ENCODE measurements at regions not wholly inside any gene's neighbourhood (a gene's known extent, or its start where the extent isn't known, plus 50 kb on each side); places are given as distances from the start of the nearest gene placed in this dataset.

DNA sequence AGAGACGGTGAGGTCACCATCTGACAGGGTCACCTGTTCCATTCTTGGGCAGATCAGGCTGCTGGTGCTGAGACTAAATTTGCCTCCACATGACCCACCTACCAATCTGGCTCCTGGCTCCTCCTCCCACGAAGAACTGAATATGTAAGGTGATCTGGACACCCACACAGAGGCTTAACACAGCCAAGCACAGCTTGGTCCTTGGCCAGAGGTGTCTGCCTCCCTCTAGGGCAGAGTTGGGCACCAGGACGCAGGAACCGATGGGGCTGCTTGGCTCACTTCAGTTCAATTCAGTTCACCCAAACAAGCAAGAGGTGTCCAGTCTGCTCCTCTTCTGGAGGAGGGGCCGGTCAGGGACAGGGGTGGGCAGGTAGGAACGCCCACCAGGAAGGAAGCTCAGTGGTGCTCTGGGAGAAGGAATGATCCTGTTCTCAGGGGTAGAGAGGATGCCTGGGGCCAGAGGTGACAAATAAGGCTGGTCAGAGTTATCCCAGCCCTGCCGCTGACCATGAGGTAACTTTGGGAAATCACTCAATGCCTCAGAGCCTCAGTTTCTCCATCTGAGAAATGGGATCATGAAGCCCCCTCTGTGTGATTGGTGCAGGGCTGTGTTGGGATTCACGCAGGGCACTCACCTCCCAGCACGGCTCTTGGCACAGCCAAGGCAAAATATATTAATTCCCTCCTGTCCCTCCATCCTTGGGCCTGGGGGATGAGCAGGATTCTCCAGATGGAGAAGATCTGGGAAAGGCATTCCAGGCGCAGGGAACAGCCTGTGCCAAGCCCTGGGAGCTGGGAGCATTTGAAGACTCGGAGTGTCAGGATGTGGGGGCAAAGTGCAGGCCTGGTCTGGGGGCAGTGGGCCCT lies 284.5 kb downstream of the PTPRU start:
- DNase-seq: no peak

DNA sequence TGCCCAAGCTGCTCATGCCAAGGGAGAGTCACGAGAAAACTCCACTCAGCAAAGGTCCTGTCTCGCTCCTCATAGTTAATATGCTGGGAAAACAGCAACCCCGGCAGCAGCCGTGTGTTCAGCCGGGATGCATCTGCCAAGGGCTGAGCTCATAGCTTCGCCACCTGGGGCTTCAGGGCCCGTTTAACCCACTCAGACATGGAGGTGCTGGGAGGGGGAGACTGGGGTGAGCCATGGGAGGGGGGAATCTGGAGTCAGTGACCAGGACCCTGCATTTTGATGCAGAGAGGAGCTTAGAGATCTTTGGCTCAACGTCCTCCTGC lies 283.4 kb downstream of the PTPRU start:
- no peak for DNase-seq

DNA sequence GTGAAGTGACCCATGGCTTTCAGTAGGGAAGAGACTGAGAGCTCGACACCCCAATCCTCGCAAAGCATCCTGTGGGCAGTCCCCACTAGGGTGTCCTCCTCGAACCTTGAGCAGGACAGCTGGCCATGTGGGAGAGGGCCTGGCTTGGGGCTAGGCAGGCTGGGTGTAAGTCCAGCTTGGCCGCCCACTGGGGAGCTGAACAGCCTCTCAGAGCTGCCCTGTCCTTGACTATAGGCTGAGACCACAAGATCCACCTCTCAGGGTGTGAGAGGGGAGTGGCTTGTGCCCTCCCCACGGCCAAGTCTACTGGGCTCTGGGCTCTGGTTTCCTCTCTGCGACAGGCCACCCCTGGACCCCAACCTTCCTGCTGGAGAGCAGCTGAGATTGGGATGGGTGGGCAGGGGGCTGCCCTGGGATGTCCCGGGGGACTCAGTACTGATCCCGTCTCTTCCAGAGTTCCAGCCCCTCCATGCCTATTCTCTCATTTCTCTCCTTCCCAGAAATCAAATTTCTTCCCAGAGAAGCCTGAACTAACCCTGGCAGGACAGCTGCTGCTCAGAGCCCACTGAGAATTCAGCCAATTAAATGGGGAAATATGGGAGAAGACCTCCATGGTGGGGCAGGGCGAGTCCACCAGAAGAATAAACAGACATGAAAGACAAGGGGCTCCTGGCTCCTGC lies 282.9 kb downstream of the PTPRU start:
- no peak for DNase-seq

DNA sequence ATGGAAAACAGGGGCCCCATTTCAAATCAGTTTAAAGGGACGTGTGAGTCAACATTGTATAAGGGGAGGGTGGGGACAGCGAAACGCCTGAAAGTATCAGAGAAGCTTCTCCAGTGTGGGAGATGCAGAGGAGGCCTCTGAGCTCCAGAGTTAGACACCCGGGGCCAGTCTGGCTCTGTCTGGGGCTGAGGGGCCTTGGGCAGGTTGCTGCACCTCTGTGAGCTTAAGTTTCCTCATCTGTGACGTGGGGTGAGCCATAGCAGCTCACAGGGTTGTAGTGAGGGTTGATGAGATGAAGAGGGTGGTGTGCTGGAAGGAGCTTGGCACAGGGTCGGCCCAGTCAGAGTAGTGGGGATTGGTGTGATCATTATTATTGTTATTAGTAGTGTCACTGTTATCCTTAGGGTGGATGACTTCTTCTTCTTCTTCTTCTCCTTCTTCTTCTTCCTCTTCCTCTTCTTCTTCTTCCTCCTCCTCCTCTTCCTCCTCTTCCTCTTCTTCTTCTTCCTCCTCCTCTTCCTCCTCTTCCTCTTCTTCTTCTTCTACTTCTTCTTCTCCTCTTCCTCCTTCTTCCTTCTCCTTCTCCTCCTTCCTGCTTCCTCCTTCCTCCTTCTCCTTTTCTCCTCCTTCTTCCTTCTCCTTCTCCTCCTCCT lies 282.0 kb downstream of the PTPRU start:
- no peak for DNase-seq

DNA sequence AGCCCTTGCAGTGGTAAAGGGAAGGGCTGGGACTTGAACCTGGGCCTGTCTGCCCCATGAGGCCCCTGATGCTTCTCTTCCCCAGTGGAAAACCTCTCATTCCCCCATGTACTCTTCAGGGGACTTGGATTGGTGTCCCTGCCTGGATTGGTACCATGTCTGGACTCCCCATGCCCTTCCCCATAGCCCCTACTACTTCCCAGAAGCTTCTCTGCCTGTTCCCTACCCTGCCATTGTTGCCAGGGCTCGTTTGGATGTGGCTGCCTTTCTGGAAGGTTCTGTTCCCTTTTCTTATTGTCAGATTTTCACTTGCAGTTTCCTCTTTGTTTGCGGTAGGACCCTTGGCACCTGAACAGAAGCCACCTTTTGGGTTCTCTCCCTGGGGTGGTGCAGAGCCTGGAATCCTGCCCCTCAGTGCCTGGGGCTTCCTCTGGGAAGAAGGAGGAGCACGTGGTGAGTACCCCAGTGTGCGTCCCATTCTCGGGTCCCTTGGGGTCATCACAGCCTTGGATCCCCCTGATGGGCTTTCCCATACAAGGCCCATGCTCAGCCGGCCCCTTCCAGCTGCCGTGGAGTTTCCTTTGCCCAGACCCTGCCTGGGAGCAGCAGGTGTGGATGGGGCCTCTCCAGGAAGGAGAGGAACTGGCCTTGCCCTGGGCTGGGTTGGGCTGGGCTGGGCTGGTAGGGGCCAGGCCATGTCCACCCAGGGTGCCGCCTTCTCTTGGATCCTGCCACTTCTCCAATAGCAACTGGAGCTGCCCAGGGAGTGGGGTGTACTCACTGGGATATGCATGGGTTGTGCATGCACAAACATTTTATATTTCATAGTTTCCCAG lies 281.1 kb downstream of the PTPRU start:
- no peak for DNase-seq

DNA sequence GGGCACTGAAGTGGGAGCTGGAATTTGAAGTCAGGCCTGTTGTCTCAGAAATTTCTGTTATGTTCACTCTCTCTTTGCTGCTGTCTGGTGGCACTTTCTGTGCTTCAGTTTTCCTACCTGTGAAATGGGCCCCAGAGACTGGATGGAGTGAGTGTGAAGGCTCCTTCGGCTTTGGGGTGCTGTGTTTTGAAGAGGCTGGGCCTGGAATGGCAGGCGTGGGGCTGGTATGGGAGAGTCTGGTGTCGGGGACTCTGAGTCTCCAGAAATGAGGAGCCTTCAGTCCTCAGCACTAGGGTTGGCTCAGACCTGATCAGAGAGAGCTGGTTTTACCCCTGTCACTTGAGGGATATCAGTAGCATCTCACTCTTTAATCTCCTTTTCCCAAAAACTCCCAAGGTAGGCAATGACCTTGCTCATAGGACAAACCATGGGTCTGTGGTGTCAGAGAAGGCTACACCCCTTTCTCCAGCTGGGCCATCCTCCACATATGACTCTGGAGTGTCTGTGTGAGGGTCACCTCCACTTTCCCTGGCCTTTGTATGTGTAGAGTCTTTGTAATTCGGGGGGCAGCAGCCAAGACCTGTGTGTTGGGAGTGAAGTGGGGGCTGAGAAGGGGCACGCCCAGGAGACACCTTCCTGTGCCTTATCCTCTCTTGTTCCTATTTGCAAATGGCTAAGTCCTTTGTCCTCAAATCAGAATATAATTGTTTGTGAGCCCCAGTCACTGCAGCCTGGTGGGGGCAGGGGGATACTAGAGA lies 279.9 kb downstream of the PTPRU start:
- DNase-seq: no peak

DNA sequence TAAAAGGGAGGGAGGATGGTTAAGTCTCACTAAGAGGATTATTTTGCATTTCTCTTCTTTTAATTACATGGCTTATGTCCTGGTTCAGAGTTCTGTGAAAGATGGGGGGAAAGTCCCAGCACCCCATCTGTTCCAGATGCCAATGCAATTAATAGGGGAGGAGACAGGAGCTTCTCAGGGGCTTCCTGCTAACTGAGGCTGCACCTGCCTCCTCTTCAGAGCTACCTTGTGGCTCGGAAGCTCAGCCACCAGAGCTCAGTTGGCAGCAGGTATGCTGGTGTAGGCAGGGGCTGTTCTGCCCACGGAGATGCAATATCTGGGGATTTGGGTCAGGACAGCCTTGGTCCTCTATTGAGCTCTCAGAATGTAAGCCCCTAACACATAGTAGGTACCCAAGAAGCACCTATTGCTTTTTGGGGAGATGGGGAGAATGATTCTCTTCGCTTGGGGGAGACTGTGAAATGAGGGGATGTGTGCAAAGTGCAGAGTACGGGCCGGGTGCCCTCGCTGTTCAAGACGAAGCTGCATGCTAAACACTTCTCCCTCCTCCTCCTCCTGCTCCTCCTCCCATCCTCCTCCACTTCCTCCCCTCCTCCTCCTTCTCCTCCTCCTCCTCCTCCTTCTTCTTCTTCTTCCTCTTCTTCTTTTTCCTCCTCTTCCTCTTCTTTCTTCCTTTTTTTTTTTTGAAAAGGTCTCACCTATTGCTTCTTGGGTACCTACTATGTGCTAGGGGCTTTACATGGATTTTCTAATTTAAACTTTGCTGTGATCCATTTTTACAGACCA lies 279.0 kb downstream of the PTPRU start:
- no peak for DNase-seq

DNA sequence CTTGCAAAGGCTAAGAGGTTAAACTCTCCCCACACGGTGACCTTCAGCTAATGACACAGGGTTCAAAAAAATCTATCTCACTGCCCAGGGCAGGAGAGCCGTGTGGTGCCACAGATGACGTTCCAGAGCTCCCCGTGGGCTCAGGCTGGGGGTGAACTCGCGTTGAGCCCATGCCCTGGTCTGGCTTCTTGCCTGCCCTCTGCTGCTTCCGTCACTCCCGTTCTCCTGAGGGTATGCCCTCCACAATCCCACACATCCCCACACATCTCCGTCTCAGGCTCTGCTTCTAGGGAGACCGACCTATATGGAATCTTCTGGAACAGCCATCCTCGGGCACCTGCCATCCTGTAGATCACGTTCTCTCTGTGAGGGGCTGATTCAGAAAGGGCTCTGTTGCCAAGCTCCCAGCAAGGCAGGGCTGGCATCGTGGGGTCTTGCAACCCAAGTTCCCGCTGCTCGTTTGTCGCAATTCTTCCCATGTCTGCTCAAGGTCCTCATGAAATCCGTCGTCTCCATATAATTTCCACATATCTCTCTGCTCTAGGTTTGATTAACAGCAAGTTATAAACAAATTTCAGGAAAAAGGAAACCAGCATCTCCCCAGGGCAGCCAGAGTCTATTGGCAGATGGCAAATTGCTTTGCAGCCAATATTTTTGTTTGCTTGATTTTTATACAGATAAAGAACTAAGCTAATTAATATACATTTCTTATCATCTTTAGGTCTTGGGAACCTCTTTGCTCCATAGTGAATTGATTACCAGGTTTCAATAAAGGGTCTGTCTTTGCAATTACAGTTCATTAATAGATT lies 278.2 kb downstream of the PTPRU start:
- no peak for DNase-seq

DNA sequence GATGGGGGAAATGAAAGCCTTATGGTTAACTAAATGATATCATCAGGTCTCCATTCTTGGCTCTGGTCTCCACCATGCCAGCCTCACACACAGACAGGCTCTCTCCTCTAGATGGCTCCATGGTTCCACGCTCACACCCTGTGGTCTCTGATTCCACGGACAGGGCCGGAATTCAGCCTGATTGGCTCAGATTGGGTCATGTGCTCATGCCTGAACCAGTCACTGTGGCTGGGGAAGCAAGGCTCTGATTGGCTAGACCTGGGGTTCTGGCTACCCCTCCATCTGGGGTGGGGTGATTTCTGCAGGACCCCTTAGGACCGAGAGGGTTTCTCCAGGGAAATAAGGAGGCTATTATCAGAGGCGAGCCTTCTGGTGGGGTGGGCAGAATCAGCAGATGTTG lies 277.0 kb downstream of the PTPRU start:
- DNase-seq: no peak

DNA sequence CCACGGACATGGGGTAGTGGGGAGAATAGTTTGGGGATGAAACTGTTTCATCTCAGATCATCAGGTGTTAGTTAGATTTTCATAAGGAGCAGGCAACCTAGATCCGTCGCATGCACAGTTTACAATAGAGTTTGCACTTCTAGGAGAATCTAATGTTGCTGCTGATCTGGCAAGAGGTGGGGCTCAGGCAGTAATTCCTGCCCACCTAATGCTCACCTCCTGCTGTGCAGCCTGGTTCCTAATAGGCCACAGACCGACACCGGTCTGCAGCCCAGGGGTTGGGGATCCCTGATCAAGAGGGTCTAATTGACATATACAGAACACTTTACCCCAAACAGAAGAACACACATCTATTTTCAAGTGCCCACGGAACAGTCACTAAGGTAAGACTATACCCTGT lies 275.1 kb downstream of the PTPRU start:
- no peak for DNase-seq

DNA sequence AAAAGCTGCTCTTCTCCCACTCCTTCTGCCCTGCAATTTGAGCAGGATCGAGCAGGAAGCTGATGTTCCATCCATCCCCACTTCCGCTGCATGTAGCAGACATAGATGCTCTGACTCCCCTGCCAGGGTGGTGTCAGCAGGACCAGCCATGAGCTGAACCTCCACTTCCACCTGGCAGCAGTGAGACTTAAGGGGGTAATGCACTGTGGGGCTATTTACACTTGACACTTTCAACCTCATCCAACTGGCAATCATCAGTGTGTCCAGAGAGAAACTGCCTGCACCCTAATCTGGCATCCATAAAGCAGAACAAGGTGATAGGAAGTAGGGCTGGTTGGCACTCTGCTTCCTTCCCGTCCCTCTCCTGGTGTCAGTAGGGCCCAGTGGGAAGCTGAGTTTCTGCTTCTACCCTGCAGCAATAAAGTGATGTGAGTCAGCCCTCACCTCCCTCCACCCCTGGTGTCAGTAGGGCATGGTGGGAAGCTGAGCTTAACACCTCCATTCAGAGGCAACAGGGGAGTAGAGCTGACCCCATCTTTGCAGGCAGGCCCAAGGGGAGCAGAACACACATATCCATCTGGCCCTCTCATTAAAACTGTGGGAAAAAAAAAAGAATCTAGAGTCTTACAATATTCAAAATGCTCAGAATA lies 272.3 kb downstream of the PTPRU start:
- DNase-seq: no peak

DNA sequence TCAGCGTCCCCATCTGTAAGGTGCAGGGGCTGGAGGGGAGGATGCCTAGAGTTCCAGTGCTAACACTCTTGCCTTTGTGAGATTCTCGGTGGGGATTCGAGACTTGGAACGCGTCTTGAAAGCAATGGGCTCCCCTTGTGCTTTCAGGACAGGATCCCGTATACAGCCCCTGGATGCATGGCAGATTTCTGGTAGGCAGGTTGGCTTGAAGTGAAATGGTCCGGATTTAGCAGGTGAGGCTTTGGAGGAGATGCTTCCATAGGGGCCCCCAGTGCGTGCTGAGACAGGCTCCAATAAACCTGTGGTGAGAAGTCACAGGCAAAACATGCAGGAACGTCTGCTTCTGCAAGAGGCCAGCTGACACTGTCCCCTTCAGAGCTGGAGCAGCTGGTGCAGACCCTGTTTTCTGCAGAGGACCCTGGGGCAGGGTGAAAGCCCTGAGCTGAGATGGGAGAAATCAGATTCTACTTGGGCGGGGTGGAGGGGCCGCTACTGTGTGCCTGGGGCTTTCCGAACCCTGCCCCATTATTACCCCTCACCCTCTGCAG lies 270.4 kb downstream of the PTPRU start:
- DNase-seq: no peak

DNA sequence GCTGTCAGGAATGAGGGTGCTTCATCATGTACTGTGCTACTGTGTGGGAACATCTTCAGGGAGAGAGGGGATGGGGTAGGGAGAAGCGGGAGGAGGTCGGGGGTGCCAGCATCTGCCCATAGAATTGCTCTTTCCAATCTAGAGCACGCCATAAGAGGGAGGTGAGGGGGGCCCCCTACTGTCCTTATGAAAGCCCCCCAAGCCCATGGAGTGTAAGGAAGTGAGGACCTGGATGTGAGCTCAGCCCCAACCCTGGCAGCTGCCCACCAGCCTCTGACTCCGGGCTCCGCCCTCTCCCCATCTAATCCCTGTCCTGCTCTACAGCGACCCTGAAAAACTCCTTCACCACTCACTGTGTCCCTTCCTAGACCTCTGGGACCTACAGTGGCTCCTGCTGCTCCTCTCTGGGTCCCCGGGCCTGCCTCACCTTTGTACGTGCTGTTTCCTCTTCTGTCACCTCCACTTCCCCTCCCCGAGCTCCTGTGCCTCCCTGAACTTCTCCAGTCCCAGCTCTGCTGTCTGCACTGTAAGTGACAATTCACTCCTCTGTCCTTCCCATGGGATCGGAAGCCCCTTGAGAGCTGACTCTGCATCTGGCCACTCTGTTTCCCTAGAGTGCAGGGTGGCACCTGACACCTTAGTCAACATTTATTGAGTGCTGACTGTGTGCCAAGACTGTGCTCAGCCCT lies 269.4 kb downstream of the PTPRU start:
- no peak for DNase-seq

DNA sequence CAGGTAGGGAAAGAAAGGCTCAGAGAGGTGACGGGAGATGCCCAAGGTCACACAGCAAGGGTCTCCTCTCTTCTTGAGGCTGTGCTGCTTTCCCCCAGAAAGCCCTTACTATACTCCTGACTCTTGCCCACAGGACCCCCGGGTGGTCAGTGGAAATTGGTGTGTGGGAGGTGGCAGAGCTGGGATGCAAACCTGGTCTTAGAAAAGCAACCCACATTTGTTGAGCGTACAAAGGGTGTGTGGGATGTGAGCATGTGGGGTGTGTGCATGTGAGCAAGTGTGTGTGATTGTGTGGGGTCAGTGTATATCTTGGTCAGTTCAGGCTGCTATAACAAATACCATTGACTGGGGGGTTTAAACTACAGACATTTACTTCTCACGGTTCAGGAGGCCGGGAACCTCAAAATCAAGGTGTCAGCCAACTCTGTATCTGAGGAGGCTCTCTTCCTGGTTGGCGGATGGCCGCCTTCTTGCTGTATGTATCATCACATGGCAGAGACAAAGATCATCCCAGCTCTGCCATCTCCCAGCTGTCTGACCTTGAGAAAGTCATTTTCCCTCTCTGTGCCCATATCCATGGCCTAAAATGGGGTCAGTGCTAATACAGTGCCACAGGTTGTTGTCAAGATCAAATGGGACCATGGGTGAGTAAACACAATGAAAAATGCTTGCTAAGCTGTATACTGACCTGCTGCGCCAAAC lies 268.5 kb downstream of the PTPRU start:
- no peak for DNase-seq

DNA sequence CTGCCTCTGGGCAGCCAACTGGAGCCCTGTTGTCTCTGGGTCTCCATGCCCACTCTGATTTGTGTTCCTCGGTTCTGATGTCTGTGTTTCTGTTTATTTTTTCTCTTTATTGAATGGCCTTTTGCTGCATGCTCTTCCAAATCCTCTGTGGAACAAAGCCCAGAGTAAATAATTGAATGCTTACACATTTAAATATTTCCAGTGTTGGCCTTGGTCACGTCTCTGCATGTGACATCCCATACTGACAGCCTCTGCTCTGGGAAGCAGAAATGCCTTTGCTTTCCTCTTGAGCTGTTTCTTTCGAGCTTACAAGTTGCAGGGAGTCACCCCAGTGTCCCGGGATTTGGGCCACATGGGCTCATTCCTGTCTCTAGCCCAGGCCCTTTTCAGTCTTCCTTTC lies 267.9 kb downstream of the PTPRU start:
- no peak for DNase-seq

DNA sequence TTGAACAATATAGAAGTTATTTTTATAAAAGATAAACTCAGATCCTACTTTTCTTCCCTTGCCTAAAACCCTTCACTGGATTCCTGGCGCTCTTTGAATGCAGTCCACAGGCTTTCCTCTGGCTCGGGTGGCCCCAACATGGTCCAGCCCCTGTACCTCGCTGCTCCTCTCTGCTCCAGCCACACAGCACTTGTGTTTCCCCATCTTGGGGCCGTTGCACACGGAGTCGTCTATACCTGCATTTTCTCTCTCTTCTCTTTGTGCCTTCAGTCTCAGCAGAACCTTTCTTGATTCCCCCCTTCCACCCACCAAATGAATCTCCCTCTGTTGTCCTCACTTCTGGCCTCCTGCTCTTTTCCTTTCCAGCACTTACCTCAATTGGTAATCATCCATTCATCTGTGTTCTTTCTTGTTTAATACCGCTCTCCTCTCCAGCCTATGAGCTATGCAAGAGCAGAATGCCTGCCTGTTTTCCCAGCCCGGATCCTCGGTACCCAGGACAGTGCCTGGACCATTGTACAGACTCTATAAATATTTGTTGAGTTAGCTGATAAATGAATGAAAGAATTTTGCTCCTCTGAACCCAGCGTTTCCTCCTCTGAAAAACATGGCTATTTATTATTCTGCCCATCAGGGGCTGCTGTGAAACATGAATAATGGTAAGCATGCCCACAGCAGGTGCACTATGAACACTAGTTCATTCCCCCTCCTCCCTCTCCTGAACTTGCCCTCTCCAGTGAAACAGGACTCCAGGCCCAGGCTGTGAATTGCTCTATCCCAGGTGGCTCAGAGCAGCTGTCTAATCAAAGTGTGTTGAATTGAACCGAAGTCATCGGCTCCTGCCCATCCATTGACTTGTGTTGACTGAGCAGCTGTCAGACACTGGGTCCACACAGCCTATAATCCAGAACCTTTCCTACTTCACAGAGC lies 266.9 kb downstream of the PTPRU start:
- no peak for DNase-seq

DNA sequence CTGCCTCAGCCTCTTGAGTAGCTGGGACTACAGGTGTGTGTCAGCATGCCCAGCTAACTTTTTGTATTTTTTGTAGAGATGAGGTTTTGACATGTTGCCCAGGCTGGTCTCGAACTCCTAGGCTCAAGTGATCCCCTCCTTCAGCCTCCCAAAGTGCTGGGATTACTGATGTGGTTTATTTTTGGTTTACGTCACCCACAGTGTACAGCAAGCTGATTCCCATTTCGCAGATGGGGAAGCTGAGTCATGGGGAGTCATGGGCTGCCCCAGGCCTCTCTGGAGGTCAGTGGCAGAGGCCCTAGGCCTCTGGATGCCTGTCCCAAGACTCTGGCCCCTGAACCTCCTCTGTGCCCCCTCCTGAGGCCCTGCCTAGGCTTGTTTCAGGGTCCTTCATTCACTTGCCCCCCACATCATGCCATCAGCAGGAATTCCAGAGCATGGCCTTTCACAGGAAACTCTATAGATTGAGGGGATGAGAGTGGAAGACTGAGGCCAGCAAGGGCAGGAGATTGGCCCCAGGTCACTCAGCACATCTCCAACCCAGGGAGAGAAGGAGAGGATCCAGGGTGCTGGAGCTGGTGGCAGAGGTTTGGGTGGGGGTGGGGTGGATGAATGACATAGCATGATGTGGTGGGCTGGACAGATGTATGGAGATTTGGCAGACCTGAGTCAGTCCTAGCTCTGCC lies 266.0 kb downstream of the PTPRU start:
- DNase-seq: no peak
